Stimulated activated CD8-positive, alpha-beta memory T cell treated with anti-CD3 and anti-CD28 coated beads, Interleukin-2, amount 100 ng/mL, for 48 hours (primary cell): ENCODE measurements at regions not wholly inside any gene's neighbourhood (a gene's known extent, or its start where the extent isn't known, plus 50 kb on each side); places are given as distances from the start of the nearest gene placed in this dataset.
"Not testable (repeated sequence)": the region's sequence is repeated elsewhere in the genome, so short reads cannot be mapped to it uniquely, and the experiment has no call there.

ENCODE experiments used
- DNase-seq, 2 donors: peaks; one replicate each; pipeline ENCODE4 v3.0.0-alpha.2; 2020; ENCODE audit warnings: low read depth in 2 of 2

GRCh38 chr6:103356531-103356930 is 1503.2 kb downstream of the HACE1 start:
- DNase-seq = no peak

- no peak for DNase-seq
Observed at GRCh38 chr6:103344554-103345163, 1515.1 kb downstream of the HACE1 start.

- DNase-seq = no peak
Observed at GRCh38 chr6:103335412-103335811, 1524.3 kb downstream of the HACE1 start.

- no peak for DNase-seq
Observed at GRCh38 chr6:103326760-103327757, 1532.7 kb downstream of the HACE1 start.

- no peak for DNase-seq
Observed at GRCh38 chr6:103313432-103313831, 1546.3 kb downstream of the HACE1 start.

- DNase-seq = not testable (repeated sequence)
Observed at GRCh38 chr6:103294376-103294775, 1565.3 kb downstream of the HACE1 start.

- DNase-seq = no peak
Observed at GRCh38 chr6:103284835-103285234, 1574.9 kb downstream of the HACE1 start.

- DNase-seq = no peak
Observed at GRCh38 chr6:103280417-103280816, 1579.3 kb downstream of the HACE1 start.

GRCh38 chr6:103277936-103278335 is 1581.8 kb downstream of the HACE1 start:
- DNase-seq = no peak

- no peak for DNase-seq
Observed at GRCh38 chr6:103273048-103273447, 1586.7 kb downstream of the HACE1 start.

- DNase-seq = no peak
Observed at GRCh38 chr6:103269581-103269980, 1590.1 kb downstream of the HACE1 start.

GRCh38 chr6:103268335-103268734 is 1591.4 kb downstream of the HACE1 start:
- DNase-seq = no peak

GRCh38 chr6:103264020-103264419 is 1595.7 kb downstream of the HACE1 start:
- DNase-seq = no peak

GRCh38 chr6:103255132-103255531 is 1604.6 kb downstream of the HACE1 start:
- no peak for DNase-seq

- no peak for DNase-seq
Observed at GRCh38 chr6:103236923-103237322, 1622.8 kb downstream of the HACE1 start.

GRCh38 chr6:103231181-103231580 is 1628.5 kb downstream of the HACE1 start:
- no peak for DNase-seq

- DNase-seq = no peak
Observed at GRCh38 chr6:103215847-103216246, 1643.9 kb downstream of the HACE1 start.

- no peak for DNase-seq
Observed at GRCh38 chr6:103210686-103211085, 1649.0 kb downstream of the HACE1 start.

GRCh38 chr6:103198386-103198785 is 1661.3 kb downstream of the HACE1 start:
- DNase-seq = no peak

GRCh38 chr6:103193413-103193812 is 1666.3 kb downstream of the HACE1 start:
- DNase-seq = no peak

GRCh38 chr6:103191391-103192093 is 1668.2 kb downstream of the HACE1 start:
- no peak for DNase-seq

- DNase-seq = no peak
Observed at GRCh38 chr6:103184776-103185175, 1674.9 kb downstream of the HACE1 start.
